CD4-positive, alpha-beta memory T cell (primary cell): ENCODE measurements at regions not wholly inside any gene's neighbourhood (a gene's known extent, or its start where the extent isn't known, plus 50 kb on each side); places are given as distances from the start of the nearest gene placed in this dataset.

ENCODE experiments used
- CTCF ChIA-PET: fragments of 350-600 bp; sonication (Branson Sonifier 250); formaldehyde crosslinking; loops from one replicate; lab custom pipeline; 2021; ENCODE audit warnings: inconsistent platforms; ENCODE audit not compliant: partially characterized antibody; lab: Charles Lee
- POLR2A ChIA-PET: fragments of 350-600 bp; sonication (Branson Sonifier 250); formaldehyde crosslinking; loops from one replicate; lab custom pipeline; 2021; ENCODE audit not compliant: partially characterized antibody; lab: Charles Lee
- DNase-seq, 5 donors: peaks; one replicate each; pipeline versions ENCODE4 v3.0.0 to v3.0.0-alpha.2; 2020 to 2022; ENCODE audit warnings: mixed read lengths in 1 of 5
- H3K27ac ChIP-seq: one replicate; pipeline ENCODE4 v1.7.0; 2013; ENCODE audit warnings: low read depth, low read length
- H3K27me3 ChIP-seq: 2 replicates; pipeline ENCODE4 v1.7.0; 2013; ENCODE audit warnings: mild to moderate bottlenecking, low read length, moderate library complexity; ENCODE audit not compliant: insufficient read depth
- H3K36me3 ChIP-seq: 2 replicates; pipeline ENCODE4 v1.7.0; 2013; ENCODE audit warnings: mild to moderate bottlenecking, low read length, moderate library complexity; ENCODE audit not compliant: insufficient read depth
- H3K4me1 ChIP-seq: 2 replicates; pipeline ENCODE4 v1.7.0; 2013; ENCODE audit warnings: mild to moderate bottlenecking, low read length, moderate library complexity; ENCODE audit not compliant: insufficient read depth
- H3K4me3 ChIP-seq, 2 donors: one replicate each; pipeline ENCODE4 v1.7.0; 2013; ENCODE audit warnings: low read length in 2 of 2, mild to moderate bottlenecking in 1 of 2
- H3K9me3 ChIP-seq, 2 donors: one replicate each; pipeline ENCODE4 v1.7.0; 2013; ENCODE audit warnings: low read length in 2 of 2, control low read depth in 1 of 2; ENCODE audit not compliant: control insufficient read depth in 1 of 2
- H3K27ac Mint-ChIP-seq, 7 donors: one replicate each; pipeline ENCODE4 v1.8.0; 2020 to 2021; ENCODE audit warnings: mixed read lengths in 7 of 7, mild to moderate bottlenecking in 6 of 7, inconsistent platforms in 3 of 7, moderate library complexity in 3 of 7
- H3K27me3 Mint-ChIP-seq, 2 donors: one replicate each; pipeline ENCODE4 v1.8.0; 2020 to 2021; ENCODE audit warnings: mixed read lengths in 2 of 2
- H3K36me3 Mint-ChIP-seq, 2 donors: one replicate each; pipeline ENCODE4 v1.8.0; 2020 to 2021; ENCODE audit warnings: mixed read lengths in 2 of 2, inconsistent platforms in 1 of 2, mild to moderate bottlenecking in 1 of 2
- H3K4me1 Mint-ChIP-seq, 4 donors: one replicate each; pipeline ENCODE4 v1.8.0; 2020 to 2021; ENCODE audit warnings: mixed read lengths in 4 of 4, mild to moderate bottlenecking in 1 of 4
- H3K4me3 Mint-ChIP-seq, 8 donors: one replicate each; pipeline ENCODE4 v1.8.0; 2020 to 2021; ENCODE audit warnings: mixed read lengths in 8 of 8, mild to moderate bottlenecking in 7 of 8, moderate library complexity in 6 of 8, inconsistent platforms in 3 of 8
- H3K9me3 Mint-ChIP-seq, 8 donors: one replicate each; pipeline ENCODE4 v1.8.0; 2020 to 2021; ENCODE audit warnings: mixed read lengths in 8 of 8, mild to moderate bottlenecking in 5 of 8, inconsistent platforms in 3 of 8, moderate library complexity in 1 of 8
- intact Hi-C: fragments of 100-400 bp; cut with micrococcal nuclease; formaldehyde crosslinking; loops from one replicate; pipeline ENCODE4 v1.15.1; 2023

- Histone ChIP-seq H3K4me1 (no peaks in the 10 kb centered on the region), H3K36me3 (no peaks in the 10 kb centered on the region), H3K9me3 (no peaks in the 10 kb centered on the region), H3K27ac (no peak overlapping the region), H3K27me3 (no peaks in the 10 kb centered on the region), H3K4me3 (no peak overlapping the region)
- no peaks in the 10 kb centered on the region for H3K4me1 Mint-ChIP-seq
- H3K36me3 Mint-ChIP-seq: no peaks in the 10 kb centered on the region
- POLR2A ChIA-PET: no interaction called here
- no peak for DNase-seq
- H3K4me3 Mint-ChIP-seq: no peak overlapping the region
- CTCF ChIA-PET: interaction anchor here (1.1 kb wide), 1 partner anchor 17 kb away, joined by 5 read pairs; no protein-coding TSS in a partner anchor
- peaks cover 2 to 14% (median 8%) of the 10 kb centered on the region in 8 donors for H3K9me3 Mint-ChIP-seq
- intact Hi-C loops: no loop called here
- peak overlapping the region in 1 of 7 donors; percentile 47 for H3K27ac Mint-ChIP-seq
- H3K27me3 Mint-ChIP-seq: peaks cover 7 to 9% of the 10 kb centered on the region in 2 donors
Observed at GRCh38 chr1:209232759-209233158, 350.8 kb upstream of the CAMK1G start.

GRCh38 chr1:209235166-209235565 lies 348.3 kb upstream of the CAMK1G start:
- POLR2A ChIA-PET: no interaction called here
- H3K27ac Mint-ChIP-seq: no peak overlapping the region
- H3K27me3 Mint-ChIP-seq: peaks cover 4 to 8% of the 10 kb centered on the region in 2 donors
- intact Hi-C loops: no loop called here
- H3K9me3 Mint-ChIP-seq: peaks cover 0 to 12% (median 7%) of the 10 kb centered on the region in 8 donors
- no peak overlapping the region for H3K4me3 Mint-ChIP-seq
- no peaks in the 10 kb centered on the region for H3K4me1 Mint-ChIP-seq
- Histone ChIP-seq H3K36me3 (no peaks in the 10 kb centered on the region), H3K4me3 (no peak overlapping the region), H3K9me3 (no peaks in the 10 kb centered on the region), H3K27ac (no peak overlapping the region), H3K27me3 (no peaks in the 10 kb centered on the region), H3K4me1 (no peaks in the 10 kb centered on the region)
- CTCF ChIA-PET: interaction anchor here (1.1 kb wide), 1 partner anchor 14 kb away, joined by 8 read pairs; no protein-coding TSS in a partner anchor
- peak in 1 of 5 donors; percentile 2 for DNase-seq
- H3K36me3 Mint-ChIP-seq: no peaks in the 10 kb centered on the region

DNA sequence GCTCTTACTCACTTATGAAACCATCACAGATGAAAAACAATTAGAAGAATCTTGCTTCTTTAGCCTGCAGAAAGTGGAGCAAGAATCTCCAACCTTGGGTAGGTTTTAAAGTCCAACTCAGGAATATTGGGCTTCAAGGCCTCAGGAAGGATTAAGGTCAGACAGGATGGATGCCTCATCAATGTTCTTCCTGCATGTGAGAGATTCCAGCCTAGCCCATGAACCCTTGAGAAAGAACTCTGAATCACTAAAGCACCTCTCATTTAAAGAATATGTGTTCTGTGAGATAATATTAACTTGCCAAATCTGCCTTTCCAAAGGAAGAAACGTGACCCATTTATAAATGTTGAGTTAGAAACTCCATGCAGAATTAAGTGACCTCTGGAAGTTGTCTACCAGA lies 345.2 kb upstream of the CAMK1G start:
- no peaks in the 10 kb centered on the region for H3K4me1 ChIP-seq
- DNase-seq: no peak
- H3K27ac Mint-ChIP-seq: no peak overlapping the region
- no peaks in the 10 kb centered on the region for H3K36me3 ChIP-seq
- H3K4me1 Mint-ChIP-seq: no peaks in the 10 kb centered on the region
- peaks cover 0 to 2% (median 0%) of the 10 kb centered on the region in 8 donors for H3K9me3 Mint-ChIP-seq
- H3K27me3 Mint-ChIP-seq: peaks cover 4 to 5% of the 10 kb centered on the region in 2 donors
- intact Hi-C loops: no loop called here
- H3K4me3 Mint-ChIP-seq: no peak overlapping the region
- H3K27ac ChIP-seq: no peak overlapping the region
- no peak overlapping the region for H3K4me3 ChIP-seq
- H3K36me3 Mint-ChIP-seq: no peaks in the 10 kb centered on the region
- H3K27me3 ChIP-seq: no peaks in the 10 kb centered on the region
- ChIA-PET POLR2A (no interaction called here), CTCF (interaction anchor here (5.4 kb wide), 1 partner anchor 10 kb away, joined by 30 read pairs; no protein-coding TSS in a partner anchor)
- no peaks in the 10 kb centered on the region for H3K9me3 ChIP-seq

DNA sequence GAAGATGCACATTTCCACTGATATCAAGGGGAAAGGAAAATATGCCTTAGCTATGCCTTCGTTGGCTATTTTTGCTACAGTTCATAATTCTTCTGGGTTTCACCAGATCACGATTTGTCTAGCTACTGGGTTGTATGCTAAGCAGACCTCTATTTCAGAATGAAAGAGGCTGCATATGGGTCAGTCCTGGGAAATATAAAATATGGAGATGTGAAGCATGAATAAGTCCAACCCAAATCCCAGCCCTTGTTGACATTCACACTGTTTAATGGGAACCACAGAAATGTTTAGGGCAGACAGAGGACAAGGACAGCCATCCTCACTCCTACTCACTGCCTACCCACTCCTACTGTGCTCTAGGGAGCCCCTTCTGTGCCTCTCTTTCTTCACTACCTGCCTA lies 343.2 kb upstream of the CAMK1G start:
- no peaks in the 10 kb centered on the region for H3K4me1 Mint-ChIP-seq
- CTCF ChIA-PET: interaction anchor here (5.4 kb wide), 1 partner anchor 8 kb away, joined by 30 read pairs; no protein-coding TSS in a partner anchor
- intact Hi-C loops: no loop called here

DNA sequence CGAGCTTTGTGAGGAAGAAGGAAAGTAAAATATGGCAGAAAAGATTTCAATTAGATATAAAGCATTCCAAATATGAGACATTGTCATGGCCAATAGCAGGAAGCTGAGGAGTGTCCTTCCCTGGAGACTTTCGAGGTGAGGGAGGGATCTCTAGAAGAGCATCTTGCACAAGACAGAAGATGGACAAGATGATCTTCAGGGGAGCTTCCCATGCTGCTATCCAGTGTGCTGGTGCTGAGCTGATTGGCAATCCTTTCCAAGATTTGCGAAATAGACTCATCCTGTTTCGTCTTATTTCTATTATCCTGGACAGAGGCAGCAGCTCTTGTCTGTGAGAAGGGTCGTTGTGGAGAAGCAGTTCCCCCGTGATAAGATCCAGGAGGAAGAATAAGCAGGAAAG lies 342.0 kb upstream of the CAMK1G start:
- H3K4me1 Mint-ChIP-seq: no peaks in the 10 kb centered on the region
- intact Hi-C loops: no loop called here
- H3K27ac ChIP-seq: no peak overlapping the region
- no peaks in the 10 kb centered on the region for H3K9me3 ChIP-seq
- H3K27me3 Mint-ChIP-seq: peaks cover 4 to 6% of the 10 kb centered on the region in 2 donors
- DNase-seq: no peak
- H3K36me3 ChIP-seq: no peaks in the 10 kb centered on the region
- H3K9me3 Mint-ChIP-seq: peaks cover 0 to 2% (median 0%) of the 10 kb centered on the region in 8 donors
- POLR2A ChIA-PET: no interaction called here
- no peak overlapping the region for H3K4me3 ChIP-seq
- H3K36me3 Mint-ChIP-seq: no peaks in the 10 kb centered on the region
- H3K27ac Mint-ChIP-seq: no peak overlapping the region
- no peak overlapping the region for H3K4me3 Mint-ChIP-seq
- no peaks in the 10 kb centered on the region for H3K4me1 ChIP-seq
- CTCF ChIA-PET: interaction anchor here (5.4 kb wide), 1 partner anchor 7 kb away, joined by 30 read pairs; no protein-coding TSS in a partner anchor
- no peaks in the 10 kb centered on the region for H3K27me3 ChIP-seq

More for the DNA sequence above, 343.2 kb upstream of the CAMK1G start:
- no peaks in the 10 kb centered on the region for H3K36me3 Mint-ChIP-seq
- no peak overlapping the region for H3K4me3 ChIP-seq
- H3K4me3 Mint-ChIP-seq: no peak overlapping the region
- no peaks in the 10 kb centered on the region for H3K27me3 ChIP-seq
- no peaks in the 10 kb centered on the region for H3K9me3 ChIP-seq
- peaks cover 0 to 2% (median 0%) of the 10 kb centered on the region in 8 donors for H3K9me3 Mint-ChIP-seq
- no peak overlapping the region for H3K27ac ChIP-seq
- H3K4me1 ChIP-seq: no peaks in the 10 kb centered on the region
- H3K27ac Mint-ChIP-seq: no peak overlapping the region
- H3K36me3 ChIP-seq: no peaks in the 10 kb centered on the region
- no peak for DNase-seq
- H3K27me3 Mint-ChIP-seq: peaks cover 4 to 5% of the 10 kb centered on the region in 2 donors
- POLR2A ChIA-PET: no interaction called here

GRCh38 chr1:209248649-209249279 lies 334.8 kb upstream of the CAMK1G start:
- intact Hi-C loops: loop anchor here (5.0 kb wide), 1 partner anchor 1226 kb away; no protein-coding TSS in a partner anchor

DNA sequence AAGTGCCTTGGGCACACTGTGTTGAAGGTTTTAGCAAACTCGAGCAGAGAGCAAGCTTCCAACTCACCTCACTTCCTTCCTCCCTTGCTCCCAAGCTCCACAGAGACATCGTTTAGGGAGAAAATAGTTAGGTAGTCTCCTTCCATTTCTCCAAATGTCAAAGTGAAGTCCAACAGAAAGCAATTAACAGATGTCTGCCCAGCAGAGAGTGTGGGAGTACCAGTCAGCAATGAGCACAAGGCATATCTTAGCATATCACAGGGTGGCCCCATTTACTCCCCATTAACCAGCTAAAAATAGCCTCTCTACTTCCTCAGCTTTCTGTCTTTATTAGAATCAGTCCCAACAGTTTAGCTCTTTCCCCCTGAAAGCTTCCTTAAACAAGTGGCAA lies 334.2 kb upstream of the CAMK1G start:
- POLR2A ChIA-PET: no interaction called here
- intact Hi-C loops: loop anchor here (5.0 kb wide), 1 partner anchor 1227 kb away; no protein-coding TSS in a partner anchor

More at GRCh38 chr1:209248649-209249279, 334.8 kb upstream of the CAMK1G start:
- H3K27ac Mint-ChIP-seq: no peak overlapping the region
- H3K9me3 Mint-ChIP-seq: no peaks in the 10 kb centered on the region
- no peaks in the 10 kb centered on the region for H3K36me3 Mint-ChIP-seq
- Histone ChIP-seq H3K27ac (no peak overlapping the region), H3K9me3 (no peaks in the 10 kb centered on the region), H3K36me3 (no peaks in the 10 kb centered on the region), H3K27me3 (no peaks in the 10 kb centered on the region), H3K4me1 (no peaks in the 10 kb centered on the region), H3K4me3 (no peak overlapping the region)
- H3K4me3 Mint-ChIP-seq: no peak overlapping the region
- DNase-seq: peak in 4 of 5 donors; percentile 22 to 32 (median 27)
- ChIA-PET POLR2A (no interaction called here), CTCF (interaction anchor here (0.6 to 4.1 kb wide), 14 partner anchors 9 to 1227 kb away, joined by 3 to 36 read pairs (median 4); no protein-coding TSS in a partner anchor)
- peaks cover 0 to 2% (median 0%) of the 10 kb centered on the region in 4 donors for H3K4me1 Mint-ChIP-seq
- peaks cover 2 to 3% of the 10 kb centered on the region in 2 donors for H3K27me3 Mint-ChIP-seq

More for the DNA sequence above, 334.2 kb upstream of the CAMK1G start:
- Histone ChIP-seq H3K27me3 (no peaks in the 10 kb centered on the region), H3K4me3 (no peak overlapping the region), H3K27ac (no peak overlapping the region), H3K36me3 (no peaks in the 10 kb centered on the region), H3K4me1 (no peaks in the 10 kb centered on the region), H3K9me3 (no peaks in the 10 kb centered on the region)
- Mint-ChIP-seq H3K27me3 (peaks cover 2 to 3% of the 10 kb centered on the region in 2 donors), H3K27ac (no peak overlapping the region), H3K4me1 (peaks cover 0 to 2% (median 0%) of the 10 kb centered on the region in 4 donors), H3K36me3 (no peaks in the 10 kb centered on the region), H3K4me3 (no peak overlapping the region), H3K9me3 (peaks cover 0 to 3% (median 0%) of the 10 kb centered on the region in 8 donors)
- DNase-seq: no peak
- CTCF ChIA-PET: interaction anchor here (0.6 to 4.1 kb wide), 12 partner anchors 10 to 1227 kb away, joined by 3 to 36 read pairs (median 5); no protein-coding TSS in a partner anchor
